ENCODE measurements at regions not wholly inside any gene's neighbourhood (a gene's known extent, or its start where the extent isn't known, plus 50 kb on each side); places are given as distances from the start of the nearest gene placed in this dataset.

- Histone ChIP-seq H3K9me3 (ENCODE audit: low read length) (no peaks in the 10 kb centered on the region), H3K4me1 (ENCODE audit: insufficient read depth, low read length, poor library complexity, severe bottlenecking) (no peaks in the 10 kb centered on the region), H4K20me1 (ENCODE audit: insufficient read depth, low read length) (no peaks in the 10 kb centered on the region), H3K79me2 (ENCODE audit: insufficient read depth, low read depth, low read length) (no peaks in the 10 kb centered on the region), H3K4me3 (ENCODE audit: low read depth, low read length, poor library complexity, severe bottlenecking) (no peak overlapping the region), H3K9me2 (ENCODE audit: insufficient read depth, low read length) (no peaks in the 10 kb centered on the region), H3K27ac (ENCODE audit: low read depth, low read length, poor library complexity, severe bottlenecking) (no peak overlapping the region), H3K4me2 (ENCODE audit: low read length) (no peak overlapping the region), H3K36me3 (ENCODE audit: insufficient read depth, low read length) (no peaks in the 10 kb centered on the region), H2AFZ (ENCODE audit: low read length) (no peak overlapping the region)
- DNase-seq (ENCODE audit: low spot score) = no peak
- no TSS peak for BruUV-seq (replicated peaks)
- TF ChIP-seq CTCF (conservative IDR thresholded peaks at IDR 0.05; ENCODE audit: low read length) = no peak
- no peak for TF ChIP-seq EZH2phosphoT487 (IDR thresholded peaks at IDR 0.05; ENCODE audit: borderline replicate concordance, low read depth, low read length)
- ChIA-PET POLR2A (no interaction called here), CTCF (ENCODE audit: unreplicated experiment) (no interaction called here)
- intact Hi-C loops (cut with micrococcal nuclease; ENCODE audit: unreplicated experiment) = no loop called here
Measured at GRCh38 chr5:4549351-4549750, 590.8 kb upstream of the ADAMTS16 start.

DNA sequence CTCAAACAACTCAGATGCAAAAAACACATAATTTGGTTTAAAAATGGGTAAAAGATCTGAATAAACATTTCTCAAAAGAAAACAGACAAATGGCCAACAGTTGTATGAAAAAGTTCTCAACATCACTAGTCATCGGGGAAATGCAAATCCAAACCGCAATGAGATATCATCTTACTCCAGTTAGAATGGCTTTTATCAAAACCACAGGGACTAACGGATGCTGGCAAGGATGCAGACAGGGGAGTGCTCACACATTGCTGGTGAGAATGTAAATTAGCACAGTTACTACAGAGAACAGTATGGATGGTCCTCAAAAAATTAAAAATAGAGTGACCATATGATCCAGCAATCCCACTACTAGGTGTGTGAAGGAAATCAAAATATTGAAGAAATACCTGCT is 589.1 kb upstream of the ADAMTS16 start:
- H2AFZ ChIP-seq (ENCODE audit: low read length) = no peak overlapping the region
- H3K36me3 ChIP-seq (ENCODE audit: insufficient read depth, low read length) = no peaks in the 10 kb centered on the region
- TF ChIP-seq CTCF (conservative IDR thresholded peaks at IDR 0.05; ENCODE audit: low read length) = no peak
- TF ChIP-seq EZH2phosphoT487 (IDR thresholded peaks at IDR 0.05; ENCODE audit: borderline replicate concordance, low read depth, low read length) = no peak
- ChIA-PET CTCF (ENCODE audit: unreplicated experiment) (no interaction called here), POLR2A (no interaction called here)
- H3K4me3 ChIP-seq (ENCODE audit: low read depth, low read length, poor library complexity, severe bottlenecking) = no peak overlapping the region
- intact Hi-C loops (cut with micrococcal nuclease; ENCODE audit: unreplicated experiment) = no loop called here
- no peak overlapping the region for H3K4me2 ChIP-seq (ENCODE audit: low read length)
- DNase-seq (ENCODE audit: low spot score) = no peak
- no peak overlapping the region for H3K27ac ChIP-seq (ENCODE audit: low read depth, low read length, poor library complexity, severe bottlenecking)
- H3K4me1 ChIP-seq (ENCODE audit: insufficient read depth, low read length, poor library complexity, severe bottlenecking) = no peaks in the 10 kb centered on the region
- H3K79me2 ChIP-seq (ENCODE audit: insufficient read depth, low read depth, low read length) = no peaks in the 10 kb centered on the region
- no peaks in the 10 kb centered on the region for H3K9me3 ChIP-seq (ENCODE audit: low read length)
- no peaks in the 10 kb centered on the region for H3K9me2 ChIP-seq (ENCODE audit: insufficient read depth, low read length)
- no TSS peak for BruUV-seq (replicated peaks)
- H4K20me1 ChIP-seq (ENCODE audit: insufficient read depth, low read length) = no peaks in the 10 kb centered on the region

GRCh38 chr5:4553130-4553529 is 587.0 kb upstream of the ADAMTS16 start:
- no peak for DNase-seq (ENCODE audit: low spot score)
- H3K36me3 ChIP-seq (ENCODE audit: insufficient read depth, low read length) = no peaks in the 10 kb centered on the region
- no peak overlapping the region for H3K4me2 ChIP-seq (ENCODE audit: low read length)
- H3K4me1 ChIP-seq (ENCODE audit: insufficient read depth, low read length, poor library complexity, severe bottlenecking) = no peaks in the 10 kb centered on the region
- no peaks in the 10 kb centered on the region for H4K20me1 ChIP-seq (ENCODE audit: insufficient read depth, low read length)
- intact Hi-C loops (cut with micrococcal nuclease; ENCODE audit: unreplicated experiment) = no loop called here
- H3K9me3 ChIP-seq (ENCODE audit: low read length) = no peaks in the 10 kb centered on the region
- no peak overlapping the region for H3K4me3 ChIP-seq (ENCODE audit: low read depth, low read length, poor library complexity, severe bottlenecking)
- CTCF ChIA-PET (ENCODE audit: unreplicated experiment) = no interaction called here
- H3K79me2 ChIP-seq (ENCODE audit: insufficient read depth, low read depth, low read length) = no peaks in the 10 kb centered on the region
- POLR2A ChIA-PET = no interaction called here
- no TSS peak for BruUV-seq (replicated peaks)
- no peaks in the 10 kb centered on the region for H3K9me2 ChIP-seq (ENCODE audit: insufficient read depth, low read length)
- no peak for TF ChIP-seq CTCF (conservative IDR thresholded peaks at IDR 0.05; ENCODE audit: low read length)
- TF ChIP-seq EZH2phosphoT487 (IDR thresholded peaks at IDR 0.05; ENCODE audit: borderline replicate concordance, low read depth, low read length) = no peak
- H3K27ac ChIP-seq (ENCODE audit: low read depth, low read length, poor library complexity, severe bottlenecking) = no peak overlapping the region
- no peak overlapping the region for H2AFZ ChIP-seq (ENCODE audit: low read length)

Data from OCI-LY7 (cell line).